Colonic mucosa (tissue), 4 donors: ENCODE measurements at regions not wholly inside any gene's neighbourhood (a gene's known extent, or its start where the extent isn't known, plus 50 kb on each side); places are given as distances from the start of the nearest gene placed in this dataset.

ENCODE experiments used
- DNase-seq: peaks from one replicate; pipeline ENCODE4 v3.0.0-alpha.2; 2020
- H3K27ac ChIP-seq: fragments of 200-600 bp; one replicate; pipeline ENCODE4 v1.8.0; 2021
- H3K27me3 ChIP-seq: fragments of 200-600 bp; one replicate; pipeline ENCODE4 v1.8.0; 2021
- H3K36me3 ChIP-seq: fragments of 200-600 bp; one replicate; pipeline ENCODE4 v1.8.0; 2021
- H3K4me1 ChIP-seq: fragments of 200-600 bp; one replicate; pipeline ENCODE4 v1.8.0; 2021; ENCODE audit warnings: mild to moderate bottlenecking
- H3K4me3 ChIP-seq: fragments of 200-600 bp; one replicate; pipeline ENCODE4 v1.8.0; 2021
- H3K9ac ChIP-seq, 2 donors: one replicate each; pipeline ENCODE4 v1.7.0; 2013; ENCODE audit warnings: control low read depth in 2 of 2, low read depth in 2 of 2, low read length in 2 of 2
- H3K9me3 ChIP-seq: fragments of 200-600 bp; one replicate; pipeline ENCODE4 v1.8.0; 2021
- CTCF ChIP-seq: fragments of 200-600 bp; IDR thresholded peaks from one replicate; pipeline ENCODE4 v1.8.0; 2022; ENCODE audit warnings: antibody characterized with exemption, mild to moderate bottlenecking
- intact Hi-C: fragments of 100-400 bp; cut with DNase I; formaldehyde crosslinking; loops from one replicate; pipeline ENCODE4 v1.14.1; 2022
- donor health status: healthy.
- donor health status: DM: no; HTN: no; CAD: no.
- donor health status: DM: no; HTN: no; CAD: no.

GRCh38 chr2:124967325-124967724 is 942.2 kb downstream of the CNTNAP5 start:
- H3K4me3 ChIP-seq = no peak overlapping the region
- H3K27ac ChIP-seq = no peak overlapping the region
- TF ChIP-seq CTCF = no peak
- intact Hi-C loops = no loop called here
- H3K36me3 ChIP-seq = no peaks in the 10 kb centered on the region
- no peak for DNase-seq
- H3K9ac ChIP-seq = no peak overlapping the region
- no peaks in the 10 kb centered on the region for H3K4me1 ChIP-seq
- H3K27me3 ChIP-seq = no peaks in the 10 kb centered on the region
- H3K9me3 ChIP-seq = no peaks in the 10 kb centered on the region

GRCh38 chr2:124970030-124970429 is 944.9 kb downstream of the CNTNAP5 start:
- H3K9me3 ChIP-seq = no peaks in the 10 kb centered on the region
- no peaks in the 10 kb centered on the region for H3K36me3 ChIP-seq
- no peak overlapping the region for H3K4me3 ChIP-seq
- H3K27ac ChIP-seq = no peak overlapping the region
- DNase-seq = no peak
- H3K9ac ChIP-seq = no peak overlapping the region
- intact Hi-C loops = no loop called here
- H3K4me1 ChIP-seq = no peaks in the 10 kb centered on the region
- no peak for TF ChIP-seq CTCF
- H3K27me3 ChIP-seq = no peaks in the 10 kb centered on the region

GRCh38 chr2:124973396-124973795 is 948.3 kb downstream of the CNTNAP5 start:
- Histone ChIP-seq H3K36me3 (no peaks in the 10 kb centered on the region), H3K9me3 (no peaks in the 10 kb centered on the region), H3K9ac (no peak overlapping the region), H3K4me1 (no peaks in the 10 kb centered on the region), H3K4me3 (no peak overlapping the region), H3K27me3 (no peaks in the 10 kb centered on the region), H3K27ac (no peak overlapping the region)
- DNase-seq = no peak
- no peak for TF ChIP-seq CTCF
- intact Hi-C loops = no loop called here

- Histone ChIP-seq H3K4me3 (no peak overlapping the region), H3K36me3 (no peaks in the 10 kb centered on the region), H3K27me3 (no peaks in the 10 kb centered on the region), H3K9ac (no peak overlapping the region), H3K9me3 (no peaks in the 10 kb centered on the region), H3K4me1 (no peaks in the 10 kb centered on the region), H3K27ac (no peak overlapping the region)
- TF ChIP-seq CTCF = no peak
- DNase-seq = no peak
- intact Hi-C loops = no loop called here
Observed at GRCh38 chr2:124975224-124975623, 950.1 kb downstream of the CNTNAP5 start.

GRCh38 chr2:124975648-124976047 is 950.6 kb downstream of the CNTNAP5 start:
- Histone ChIP-seq H3K4me1 (no peaks in the 10 kb centered on the region), H3K27ac (no peak overlapping the region), H3K9me3 (no peaks in the 10 kb centered on the region), H3K36me3 (no peaks in the 10 kb centered on the region), H3K27me3 (no peaks in the 10 kb centered on the region), H3K4me3 (no peak overlapping the region), H3K9ac (no peak overlapping the region)
- intact Hi-C loops = no loop called here
- no peak for TF ChIP-seq CTCF
- no peak for DNase-seq

GRCh38 chr2:124978597-124978996 is 953.5 kb downstream of the CNTNAP5 start:
- H3K27ac ChIP-seq = no peak overlapping the region
- DNase-seq = no peak
- no peaks in the 10 kb centered on the region for H3K36me3 ChIP-seq
- no peak overlapping the region for H3K9ac ChIP-seq
- H3K27me3 ChIP-seq = no peaks in the 10 kb centered on the region
- H3K4me3 ChIP-seq = no peak overlapping the region
- H3K4me1 ChIP-seq = no peaks in the 10 kb centered on the region
- H3K9me3 ChIP-seq = no peaks in the 10 kb centered on the region
- intact Hi-C loops = no loop called here
- TF ChIP-seq CTCF = no peak
